ENCODE measurements at regions not wholly inside any gene's neighbourhood (a gene's known extent, or its start where the extent isn't known, plus 50 kb on each side); places are given as distances from the start of the nearest gene placed in this dataset.

GRCh38 chr1:213324859-213325258, 273.8 kb downstream of the RPS6KC1 start:
- no peak for TF ChIP-seq CTCF (IDR thresholded peaks at IDR 0.05; ENCODE audit: low read length)
- TF ChIP-seq EZH2 (IDR thresholded peaks at IDR 0.05; ENCODE audit: borderline replicate concordance, low read length), result no peak

Measured in OCI-LY1 (cell line).